WTC11 (cell line): ENCODE measurements at regions not wholly inside any gene's neighbourhood (a gene's known extent, or its start where the extent isn't known, plus 50 kb on each side); places are given as distances from the start of the nearest gene placed in this dataset.
"Not testable (repeated sequence)": the region's sequence is repeated elsewhere in the genome, so short reads cannot be mapped to it uniquely, and the experiment has no call there.

Experiments used
- ATAC-seq: fragments of 200-7000 bp; cut with Tn5 transposase; 2 replicates; pipeline ENCODE4 v1.10.0; 2021; ENCODE audit warnings: mild to moderate bottlenecking, moderate library complexity
- CTCF ChIA-PET: fragments of 300-600 bp; sonication (Branson Sonifier 250); formaldehyde crosslinking; loops from one replicate; lab custom pipeline; 2021; ENCODE audit warnings: antibody characterized with exemption; lab: Charles Lee
- POLR2A ChIA-PET: fragments of 350-600 bp; sonication (Branson Sonifier 250); formaldehyde crosslinking; loops from one replicate; lab custom pipeline; 2021; ENCODE audit warnings: antibody characterized with exemption; lab: Charles Lee
- DNase-seq: peaks from one replicate; pipeline ENCODE4 v3.0.0; 2021; ENCODE audit warnings: low spot score
- H3K27ac Mint-ChIP-seq: 2 replicates; pipeline ENCODE4 v1.8.0; 2021; ENCODE audit warnings: mixed read lengths
- H3K27me3 Mint-ChIP-seq: 2 replicates; pipeline ENCODE4 v1.8.0; 2021; ENCODE audit warnings: low read depth, mild to moderate bottlenecking, moderate library complexity, mixed read lengths
- H3K36me3 Mint-ChIP-seq: 2 replicates; pipeline ENCODE4 v1.8.0; 2021; ENCODE audit warnings: mixed read lengths
- H3K4me1 Mint-ChIP-seq: 2 replicates; pipeline ENCODE4 v1.8.0; 2022; ENCODE audit warnings: mixed read lengths
- H3K4me3 Mint-ChIP-seq: 2 replicates; pipeline ENCODE4 v1.8.0; 2021; ENCODE audit warnings: mild to moderate bottlenecking, moderate library complexity, mixed read lengths
- H3K9me3 Mint-ChIP-seq: 2 replicates; pipeline ENCODE4 v1.8.0; 2021; ENCODE audit warnings: mixed read lengths
- CBFB ChIP-seq: sonication (generic); formaldehyde crosslinking; IDR thresholded peaks from 2 replicates; pipeline ENCODE4 v1.8.1; 2022; ENCODE audit warnings: mild to moderate bottlenecking, low read depth, missing genetic modification reagents
- FOXP1 ChIP-seq: sonication (generic); formaldehyde crosslinking; IDR thresholded peaks from 2 replicates; pipeline ENCODE4 v1.8.0; 2022; ENCODE audit warnings: missing genetic modification reagents, mild to moderate bottlenecking, moderate library complexity, borderline replicate concordance
- HMGA2 ChIP-seq: fragments of 250-450 bp; sonication (Bioruptor Pico); IDR thresholded peaks from 2 replicates; pipeline ENCODE4 v1.4.0; 2021; ENCODE audit warnings: mild to moderate bottlenecking, moderate library complexity
- JUN ChIP-seq: sonication (generic); formaldehyde crosslinking; IDR thresholded peaks from 2 replicates; pipeline ENCODE4 v1.8.0; 2023; ENCODE audit warnings: mild to moderate bottlenecking, missing genetic modification reagents
- PRRX2 ChIP-seq: fragments of 250-450 bp; sonication (Bioruptor Pico); IDR thresholded peaks from 2 replicates; pipeline ENCODE4 v1.8.0; 2021; ENCODE audit warnings: mild to moderate bottlenecking
- ZNF232 ChIP-seq: sonication (generic); formaldehyde crosslinking; IDR thresholded peaks from 2 replicates; pipeline ENCODE4 v1.8.0; 2022; ENCODE audit warnings: mild to moderate bottlenecking, missing genetic modification reagents
- ZNF281 ChIP-seq: sonication (generic); formaldehyde crosslinking; IDR thresholded peaks from 2 replicates; pipeline ENCODE4 v1.8.0; 2023; ENCODE audit warnings: mild to moderate bottlenecking, missing genetic modification reagents
- ZNF317 ChIP-seq: sonication (generic); formaldehyde crosslinking; IDR thresholded peaks from 2 replicates; pipeline ENCODE4 v1.8.1; 2023; ENCODE audit warnings: low read depth, mild to moderate bottlenecking, moderate library complexity, missing genetic modification reagents, borderline replicate concordance
- TF ChIP-seq, protein P1 (sequence below): sonication (generic); formaldehyde crosslinking; IDR thresholded peaks from 2 replicates; pipeline ENCODE4 v1.8.1; 2023; ENCODE audit warnings: mild to moderate bottlenecking, missing genetic modification reagents, moderate library complexity
- TF ChIP-seq, protein P2 (sequence below): sonication (generic); formaldehyde crosslinking; IDR thresholded peaks from 2 replicates; pipeline ENCODE4 v1.8.1; 2022; ENCODE audit warnings: low read depth, missing genetic modification reagents, borderline replicate concordance
- TF ChIP-seq, protein P3 (sequence below): fragments of 250-450 bp; sonication (Bioruptor Pico); IDR thresholded peaks from 2 replicates; pipeline ENCODE4 v1.9.0; 2021; ENCODE audit warnings: mild to moderate bottlenecking, borderline replicate concordance

- Mint-ChIP-seq H3K36me3 (peaks cover 12% of the 10 kb centered on the region), H3K4me1 (peaks cover 16% of the 10 kb centered on the region), H3K9me3 (peaks cover 15% of the 10 kb centered on the region)
- POLR2A ChIA-PET, ATAC-seq, H3K27me3 Mint-ChIP-seq, DNase-seq, H3K4me3 Mint-ChIP-seq, H3K27ac Mint-ChIP-seq, CTCF ChIA-PET: not testable (repeated sequence)
These were observed 52.3 kb downstream of the SEPTIN7 start for GRCh38 chr7:35853194-35853593.

DNA sequence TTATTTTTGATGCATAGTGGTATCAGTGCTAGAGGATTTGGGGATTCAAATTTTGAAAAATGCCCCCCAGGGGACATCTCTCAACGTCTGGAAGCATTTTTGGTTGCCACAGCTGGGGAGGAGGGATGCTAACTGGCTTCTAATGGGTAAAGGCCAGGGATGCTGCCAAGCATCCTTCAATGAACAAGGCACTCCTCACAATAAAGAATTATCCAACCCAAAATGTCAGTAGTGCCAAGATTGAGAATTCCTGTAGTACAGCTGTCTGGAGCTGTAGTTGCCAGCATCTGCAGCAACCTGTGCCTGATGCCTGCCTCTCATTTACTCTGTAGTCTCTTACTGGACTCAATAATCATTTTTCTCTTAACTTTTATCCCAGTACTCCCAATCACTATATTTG lies 53.5 kb downstream of the SEPTIN7 start:
- Mint-ChIP-seq H3K27me3 (no peaks in the 10 kb centered on the region; the same call in 1 of the 2 replicates), H3K36me3 (peaks cover 15% of the 10 kb centered on the region), H3K27ac (no peak overlapping the region), H3K9me3 (peaks cover 15% of the 10 kb centered on the region), H3K4me1 (peaks cover 9% of the 10 kb centered on the region), H3K4me3 (no peak overlapping the region)
- TF ChIP-seq JUN (CRISPR knock-in tag), result no peak
- TF ChIP-seq, protein P1, sequence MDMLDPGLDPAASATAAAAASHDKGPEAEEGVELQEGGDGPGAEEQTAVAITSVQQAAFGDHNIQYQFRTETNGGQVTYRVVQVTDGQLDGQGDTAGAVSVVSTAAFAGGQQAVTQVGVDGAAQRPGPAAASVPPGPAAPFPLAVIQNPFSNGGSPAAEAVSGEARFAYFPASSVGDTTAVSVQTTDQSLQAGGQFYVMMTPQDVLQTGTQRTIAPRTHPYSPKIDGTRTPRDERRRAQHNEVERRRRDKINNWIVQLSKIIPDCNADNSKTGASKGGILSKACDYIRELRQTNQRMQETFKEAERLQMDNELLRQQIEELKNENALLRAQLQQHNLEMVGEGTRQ (CRISPR knock-in tag), result no peak
- no peak for TF ChIP-seq ZNF317 (CRISPR knock-in tag)
- TF ChIP-seq, protein P2, sequence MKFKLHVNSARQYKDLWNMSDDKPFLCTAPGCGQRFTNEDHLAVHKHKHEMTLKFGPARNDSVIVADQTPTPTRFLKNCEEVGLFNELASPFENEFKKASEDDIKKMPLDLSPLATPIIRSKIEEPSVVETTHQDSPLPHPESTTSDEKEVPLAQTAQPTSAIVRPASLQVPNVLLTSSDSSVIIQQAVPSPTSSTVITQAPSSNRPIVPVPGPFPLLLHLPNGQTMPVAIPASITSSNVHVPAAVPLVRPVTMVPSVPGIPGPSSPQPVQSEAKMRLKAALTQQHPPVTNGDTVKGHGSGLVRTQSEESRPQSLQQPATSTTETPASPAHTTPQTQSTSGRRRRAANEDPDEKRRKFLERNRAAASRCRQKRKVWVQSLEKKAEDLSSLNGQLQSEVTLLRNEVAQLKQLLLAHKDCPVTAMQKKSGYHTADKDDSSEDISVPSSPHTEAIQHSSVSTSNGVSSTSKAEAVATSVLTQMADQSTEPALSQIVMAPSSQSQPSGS (CRISPR knock-in tag), result no peak
- TF ChIP-seq, protein P3, sequence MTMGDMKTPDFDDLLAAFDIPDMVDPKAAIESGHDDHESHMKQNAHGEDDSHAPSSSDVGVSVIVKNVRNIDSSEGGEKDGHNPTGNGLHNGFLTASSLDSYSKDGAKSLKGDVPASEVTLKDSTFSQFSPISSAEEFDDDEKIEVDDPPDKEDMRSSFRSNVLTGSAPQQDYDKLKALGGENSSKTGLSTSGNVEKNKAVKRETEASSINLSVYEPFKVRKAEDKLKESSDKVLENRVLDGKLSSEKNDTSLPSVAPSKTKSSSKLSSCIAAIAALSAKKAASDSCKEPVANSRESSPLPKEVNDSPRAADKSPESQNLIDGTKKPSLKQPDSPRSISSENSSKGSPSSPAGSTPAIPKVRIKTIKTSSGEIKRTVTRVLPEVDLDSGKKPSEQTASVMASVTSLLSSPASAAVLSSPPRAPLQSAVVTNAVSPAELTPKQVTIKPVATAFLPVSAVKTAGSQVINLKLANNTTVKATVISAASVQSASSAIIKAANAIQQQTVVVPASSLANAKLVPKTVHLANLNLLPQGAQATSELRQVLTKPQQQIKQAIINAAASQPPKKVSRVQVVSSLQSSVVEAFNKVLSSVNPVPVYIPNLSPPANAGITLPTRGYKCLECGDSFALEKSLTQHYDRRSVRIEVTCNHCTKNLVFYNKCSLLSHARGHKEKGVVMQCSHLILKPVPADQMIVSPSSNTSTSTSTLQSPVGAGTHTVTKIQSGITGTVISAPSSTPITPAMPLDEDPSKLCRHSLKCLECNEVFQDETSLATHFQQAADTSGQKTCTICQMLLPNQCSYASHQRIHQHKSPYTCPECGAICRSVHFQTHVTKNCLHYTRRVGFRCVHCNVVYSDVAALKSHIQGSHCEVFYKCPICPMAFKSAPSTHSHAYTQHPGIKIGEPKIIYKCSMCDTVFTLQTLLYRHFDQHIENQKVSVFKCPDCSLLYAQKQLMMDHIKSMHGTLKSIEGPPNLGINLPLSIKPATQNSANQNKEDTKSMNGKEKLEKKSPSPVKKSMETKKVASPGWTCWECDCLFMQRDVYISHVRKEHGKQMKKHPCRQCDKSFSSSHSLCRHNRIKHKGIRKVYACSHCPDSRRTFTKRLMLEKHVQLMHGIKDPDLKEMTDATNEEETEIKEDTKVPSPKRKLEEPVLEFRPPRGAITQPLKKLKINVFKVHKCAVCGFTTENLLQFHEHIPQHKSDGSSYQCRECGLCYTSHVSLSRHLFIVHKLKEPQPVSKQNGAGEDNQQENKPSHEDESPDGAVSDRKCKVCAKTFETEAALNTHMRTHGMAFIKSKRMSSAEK (CRISPR knock-in tag), result no peak
- DNase-seq (no peak), ATAC-seq (no peak)
- POLR2A ChIA-PET, result no interaction called here
- CTCF ChIA-PET, result no interaction called here

DNA sequence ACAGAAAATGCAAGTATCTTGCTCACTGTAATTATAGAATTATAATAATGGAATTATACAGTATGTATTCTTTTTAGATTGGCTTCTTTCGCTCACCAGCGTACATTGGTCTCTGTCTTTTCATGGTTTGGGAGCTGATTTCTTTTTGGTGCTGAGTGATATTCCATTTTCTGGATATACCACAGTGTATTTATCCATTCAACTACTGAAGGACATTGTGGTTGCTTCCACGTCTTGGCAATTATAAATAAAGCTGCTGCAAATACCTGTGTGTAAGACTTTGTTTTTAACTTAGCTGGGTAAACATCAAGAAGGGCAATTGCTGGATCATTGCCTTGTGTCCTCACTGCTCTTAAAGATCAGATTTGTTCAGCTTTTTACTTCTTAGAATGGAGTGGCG lies 55.3 kb downstream of the SEPTIN7 start:
- Mint-ChIP-seq H3K4me3 (no peak overlapping the region), H3K27ac (no peak overlapping the region), H3K4me1 (peaks cover 16% of the 10 kb centered on the region), H3K36me3 (peaks cover 15% of the 10 kb centered on the region), H3K27me3 (no peaks in the 10 kb centered on the region; the same call in 1 of the 2 replicates), H3K9me3 (peaks cover 15% of the 10 kb centered on the region)
- POLR2A ChIA-PET, result no interaction called here
- DNase-seq (no peak), ATAC-seq (no peak)
- TF ChIP-seq PRRX2 (CRISPR knock-in tag) (no peak), CBFB (CRISPR knock-in tag) (no peak), FOXP1 (no peak), HMGA2 (no peak), ZNF232 (CRISPR knock-in tag) (no peak), ZNF281 (CRISPR knock-in tag) (no peak)
- CTCF ChIA-PET, result no interaction called here
